ENCODE measurements at regions not wholly inside any gene's neighbourhood (a gene's known extent, or its start where the extent isn't known, plus 50 kb on each side); places are given as distances from the start of the nearest gene placed in this dataset.
A peak's percentile ranks its signal among the peaks of the same experiment; 100 is the strongest.

DNA sequence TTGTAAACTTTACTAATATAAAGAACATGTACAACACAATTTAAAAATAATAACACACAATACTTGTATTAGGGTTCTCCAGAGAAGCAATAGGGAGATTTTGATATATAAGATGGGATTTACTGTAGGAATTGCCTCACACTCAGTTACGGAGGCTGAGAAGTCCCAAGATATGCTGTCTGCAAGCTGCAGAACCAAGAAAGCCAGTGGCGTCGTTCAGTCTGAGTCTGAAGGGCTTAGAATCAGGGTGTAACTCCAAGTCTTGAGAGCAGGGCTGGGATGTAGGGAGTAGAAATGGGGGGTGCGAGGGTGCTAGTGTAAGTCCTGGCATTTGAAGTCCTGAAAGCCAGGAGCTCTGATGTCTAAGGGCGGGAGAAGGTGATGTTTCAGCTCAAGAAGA is 206.6 kb upstream of the HES1 start:
- DNase-seq (ENCODE audit: low read depth), result no peak

- DNase-seq (ENCODE audit: low read depth), result no peak
Observed at GRCh38 chr3:193929921-193930646, 205.9 kb upstream of the HES1 start.

GRCh38 chr3:193932136-193932535 is 203.8 kb upstream of the HES1 start:
- DNase-seq (ENCODE audit: low read depth), result peak; percentile 30

DNA sequence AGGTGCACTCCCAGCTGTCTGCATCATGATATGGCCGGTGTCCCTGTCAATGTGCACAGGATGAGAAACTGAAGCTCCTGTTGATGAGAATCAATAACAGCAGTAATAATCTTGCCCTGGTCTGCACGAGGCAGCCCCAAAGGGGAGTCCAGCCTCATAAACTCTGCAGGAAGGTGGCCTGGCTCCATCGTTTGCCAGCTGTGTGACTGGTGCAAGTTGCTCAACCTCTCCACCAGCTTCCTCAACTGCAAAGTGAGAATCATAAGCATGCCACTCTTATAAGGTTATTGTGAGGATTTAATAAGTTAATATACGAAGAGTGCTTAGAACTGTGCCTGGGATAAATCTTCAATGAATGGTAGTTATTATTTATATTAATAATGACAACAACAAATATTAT is 203.4 kb upstream of the HES1 start:
- DNase-seq (ENCODE audit: low read depth), result no peak

- DNase-seq (ENCODE audit: low read depth), result no peak
Observed at GRCh38 chr3:193933451-193933850, 202.5 kb upstream of the HES1 start.

DNA sequence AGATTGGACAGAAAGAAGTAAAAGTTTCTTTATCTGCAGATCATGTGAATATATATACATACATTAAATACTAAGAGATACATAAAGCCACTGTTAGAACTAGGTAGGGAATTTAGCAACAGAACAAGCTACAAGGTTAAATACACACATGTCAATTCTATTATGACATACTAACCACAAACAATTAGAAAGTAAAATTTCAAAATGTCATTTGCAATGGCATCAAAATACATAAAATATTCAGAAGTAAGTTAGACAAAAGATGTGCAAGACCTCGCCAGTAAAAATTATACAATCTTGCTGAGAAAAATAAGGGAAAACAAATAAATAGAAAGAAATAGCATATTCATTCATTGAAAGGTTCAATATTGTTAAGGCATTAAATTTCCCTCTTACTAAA is 200.0 kb upstream of the HES1 start:
- no peak for DNase-seq (ENCODE audit: low read depth)

GRCh38 chr3:193938613-193939012 is 197.3 kb upstream of the HES1 start:
- DNase-seq (ENCODE audit: low read depth), result no peak

DNA sequence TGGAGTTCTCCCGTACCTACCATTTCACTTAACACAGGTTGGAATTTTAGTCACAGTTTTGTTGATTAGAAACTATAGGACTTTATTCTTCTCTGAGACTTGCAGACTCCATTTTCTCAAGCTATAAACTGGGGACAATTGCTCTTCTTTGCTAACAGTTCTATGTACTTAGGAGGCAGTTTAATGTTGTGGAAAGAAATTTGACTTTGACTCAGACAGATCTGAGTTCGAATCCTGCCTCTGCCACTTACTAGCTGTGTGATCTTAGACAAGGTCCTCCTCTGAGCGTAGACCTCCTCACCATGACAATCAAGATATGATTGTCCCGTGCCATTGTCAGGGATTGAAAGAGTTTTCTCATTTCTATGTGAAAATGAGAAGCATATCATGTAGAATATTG is 196.4 kb upstream of the HES1 start:
- DNase-seq (ENCODE audit: low read depth), result no peak

- no peak for DNase-seq (ENCODE audit: low read depth)
Observed at GRCh38 chr3:193940526-193940925, 195.4 kb upstream of the HES1 start.

- no peak for DNase-seq (ENCODE audit: low read depth)
Observed at GRCh38 chr3:193941486-193941885, 194.5 kb upstream of the HES1 start.

DNA sequence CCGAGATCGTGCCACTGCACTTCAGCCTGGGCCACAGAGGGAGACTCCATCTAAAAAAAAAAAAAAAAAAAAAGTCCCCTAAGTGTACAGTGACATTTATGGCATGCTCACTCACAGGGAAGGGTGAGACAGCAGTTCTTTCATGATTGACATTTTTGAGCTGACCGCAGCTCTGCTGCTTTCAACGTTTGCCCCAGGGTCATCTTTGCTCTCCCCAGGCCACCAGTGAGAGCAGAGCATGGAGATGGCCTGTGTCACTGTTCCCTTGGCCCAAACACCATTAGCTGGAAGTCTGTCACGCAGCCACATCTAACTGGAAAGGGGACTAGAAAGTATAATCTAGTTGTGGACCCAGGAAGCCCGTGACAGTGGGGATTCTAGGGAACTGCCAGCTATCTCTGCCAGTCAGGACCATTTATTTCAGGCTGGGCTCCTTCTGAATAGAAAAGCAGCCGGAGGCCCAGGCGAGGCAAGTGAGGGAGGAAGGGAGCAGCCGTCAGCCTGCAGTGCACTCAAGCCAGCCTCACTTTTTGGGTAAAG is 193.4 kb upstream of the HES1 start:
- no peak for DNase-seq (ENCODE audit: low read depth)

GRCh38 chr3:193943200-193943599 is 192.7 kb upstream of the HES1 start:
- DNase-seq (ENCODE audit: low read depth), result no peak

- no peak for DNase-seq (ENCODE audit: low read depth)
Observed at GRCh38 chr3:193943851-193944517, 192.0 kb upstream of the HES1 start.

GRCh38 chr3:193944518-193944884 is 191.4 kb upstream of the HES1 start:
- DNase-seq (ENCODE audit: low read depth), result no peak

GRCh38 chr3:193945143-193945542 is 190.8 kb upstream of the HES1 start:
- DNase-seq (ENCODE audit: low read depth), result no peak

- no peak for DNase-seq (ENCODE audit: low read depth)
Observed at GRCh38 chr3:193946945-193947344, 189.0 kb upstream of the HES1 start.

DNA sequence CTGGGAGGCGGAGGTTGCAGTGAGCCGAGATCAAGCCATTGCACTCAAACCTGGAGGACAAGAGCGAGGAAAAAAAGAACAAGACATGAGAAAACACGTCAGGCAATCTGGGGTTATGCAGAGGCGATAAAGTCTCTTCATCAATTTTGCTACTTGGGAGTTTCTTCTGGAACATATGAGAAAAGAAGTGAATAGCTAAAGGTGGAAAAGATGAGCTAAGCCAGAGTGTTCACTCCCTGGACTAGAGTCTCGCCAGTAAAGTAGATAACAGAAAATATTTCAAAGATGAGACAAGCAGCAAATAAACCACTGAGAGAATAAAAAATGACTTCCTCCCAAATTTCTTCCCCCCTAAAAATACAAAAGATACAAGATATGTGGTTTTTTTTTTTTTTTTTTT is 188.4 kb upstream of the HES1 start:
- DNase-seq (ENCODE audit: low read depth), result no peak

DNA sequence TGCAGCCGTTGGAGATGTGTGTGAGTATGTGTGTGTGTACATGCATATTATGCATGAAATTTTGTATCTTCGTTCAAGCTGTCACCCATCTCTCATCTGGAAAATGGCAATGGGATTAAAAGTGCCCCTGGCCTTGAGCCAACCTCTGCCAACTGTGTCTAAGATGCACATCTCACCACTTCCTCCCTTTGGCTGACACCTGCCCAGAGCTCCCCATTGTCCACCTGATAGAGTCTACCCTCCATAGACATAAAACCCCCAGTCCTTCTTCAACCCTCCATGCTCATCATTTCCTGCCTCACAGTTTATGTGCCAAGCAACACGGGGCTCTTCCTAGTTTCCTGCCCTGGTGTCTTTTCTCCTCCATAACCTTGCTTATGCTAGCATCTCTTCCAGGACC is 187.5 kb upstream of the HES1 start:
- no peak for DNase-seq (ENCODE audit: low read depth)

GRCh38 chr3:193951859-193952258 is 184.1 kb upstream of the HES1 start:
- DNase-seq (ENCODE audit: low read depth), result no peak

GRCh38 chr3:193954752-193955151 is 181.2 kb upstream of the HES1 start:
- DNase-seq (ENCODE audit: low read depth), result no peak

DNA sequence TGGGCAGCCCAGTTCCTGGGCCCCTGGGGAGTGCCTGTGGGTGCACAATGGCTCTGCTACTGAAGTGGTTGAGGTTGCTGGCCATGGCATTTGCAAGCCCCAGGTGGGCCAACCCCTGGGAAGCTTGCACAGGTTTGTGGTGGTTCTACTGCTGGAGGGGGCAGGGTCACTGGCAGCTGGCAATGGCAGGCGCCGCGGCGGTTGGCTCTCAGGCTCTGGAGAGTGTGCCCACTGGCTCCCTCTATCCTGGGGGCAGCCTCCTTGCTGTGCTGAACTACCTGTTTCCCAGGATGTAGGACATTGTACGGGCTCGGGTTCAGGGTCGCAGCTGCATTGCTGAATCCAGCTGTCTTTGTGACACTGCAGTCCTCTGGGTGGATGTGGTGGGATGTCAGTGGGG is 180.2 kb upstream of the HES1 start:
- DNase-seq (ENCODE audit: low read depth), result no peak

- DNase-seq (ENCODE audit: low read depth), result no peak
Observed at GRCh38 chr3:193959861-193960260, 176.1 kb upstream of the HES1 start.

- peak; percentile 15 for DNase-seq (ENCODE audit: low read depth)
Observed at GRCh38 chr3:193960487-193961274, 175.3 kb upstream of the HES1 start.

Measured in renal cortical epithelial cell (primary cell).